PC-9 (cell line): ENCODE measurements at regions not wholly inside any gene's neighbourhood (a gene's known extent, or its start where the extent isn't known, plus 50 kb on each side); places are given as distances from the start of the nearest gene placed in this dataset.

ENCODE experiments used
- CTCF ChIP-seq: fragments of 200-600 bp; sonication (generic); conservative IDR thresholded peaks from 2 replicates; pipeline ENCODE4 v1.6.1; 2017; ENCODE audit warnings: mixed run types, antibody characterized with exemption, mild to moderate bottlenecking, moderate library complexity
- EZH2 ChIP-seq: fragments of 200-600 bp; sonication (generic); IDR thresholded peaks from 2 replicates; pipeline ENCODE4 v1.8.0; 2017; ENCODE audit warnings: antibody characterized with exemption, low read depth

- no peak for TF ChIP-seq CTCF
- TF ChIP-seq EZH2 = no peak
These were observed 196.9 kb upstream of the CNTNAP2 start for GRCh38 chr7:145919712-145920111.
